Dermis blood vessel endothelial cell (primary cell): ENCODE measurements at regions not wholly inside any gene's neighbourhood (a gene's known extent, or its start where the extent isn't known, plus 50 kb on each side); places are given as distances from the start of the nearest gene placed in this dataset.

Source experiments
- DNase-seq: peaks from one replicate; pipeline ENCODE4 v3.0.0; 2010

- no peak for DNase-seq
These were observed 323.0 kb upstream of the SEMA6D start for GRCh38 chr15:47394286-47394809.

GRCh38 chr15:47395076-47395475, 322.2 kb upstream of the SEMA6D start:
- DNase-seq, result no peak

- peak; percentile 44 for DNase-seq
These were observed 319.6 kb upstream of the SEMA6D start for GRCh38 chr15:47397655-47398054.

- no peak for DNase-seq
These were observed 319.2 kb upstream of the SEMA6D start for GRCh38 chr15:47398132-47398531.

- DNase-seq, result no peak
These were observed 318.7 kb upstream of the SEMA6D start for GRCh38 chr15:47398594-47398993.

- DNase-seq, result no peak
These were observed 318.2 kb upstream of the SEMA6D start for GRCh38 chr15:47399100-47399499.

- no peak for DNase-seq
These were observed 316.7 kb upstream of the SEMA6D start for GRCh38 chr15:47400603-47401002.

- no peak for DNase-seq
These were observed 315.9 kb upstream of the SEMA6D start for GRCh38 chr15:47401427-47401826.

- DNase-seq, result no peak
These were observed 314.5 kb upstream of the SEMA6D start for GRCh38 chr15:47402829-47403228.

GRCh38 chr15:47404877-47405276, 312.4 kb upstream of the SEMA6D start:
- DNase-seq, result no peak

GRCh38 chr15:47405365-47406162, 311.7 kb upstream of the SEMA6D start:
- no peak for DNase-seq

GRCh38 chr15:47407692-47408091, 309.6 kb upstream of the SEMA6D start:
- no peak for DNase-seq

- no peak for DNase-seq
These were observed 308.3 kb upstream of the SEMA6D start for GRCh38 chr15:47409038-47409437.

- DNase-seq, result no peak
These were observed 307.7 kb upstream of the SEMA6D start for GRCh38 chr15:47409600-47409999.

GRCh38 chr15:47410247-47410646, 307.1 kb upstream of the SEMA6D start:
- no peak for DNase-seq

GRCh38 chr15:47411733-47412132, 305.6 kb upstream of the SEMA6D start:
- no peak for DNase-seq

GRCh38 chr15:47412136-47412535, 305.2 kb upstream of the SEMA6D start:
- DNase-seq, result no peak

- no peak for DNase-seq
These were observed 304.5 kb upstream of the SEMA6D start for GRCh38 chr15:47412802-47413201.

GRCh38 chr15:47414207-47414606, 303.1 kb upstream of the SEMA6D start:
- no peak for DNase-seq

GRCh38 chr15:47415539-47415971, 301.8 kb upstream of the SEMA6D start:
- DNase-seq, result peak; percentile 85

GRCh38 chr15:47422881-47423665, 294.2 kb upstream of the SEMA6D start:
- DNase-seq, result peak; percentile 62

GRCh38 chr15:47427463-47427862, 289.8 kb upstream of the SEMA6D start:
- DNase-seq, result no peak

GRCh38 chr15:47429376-47429775, 287.9 kb upstream of the SEMA6D start:
- DNase-seq, result no peak

- DNase-seq, result no peak
These were observed 285.8 kb upstream of the SEMA6D start for GRCh38 chr15:47431501-47431900.
